Hepatocyte (in vitro differentiated cells): ENCODE measurements at regions not wholly inside any gene's neighbourhood (a gene's known extent, or its start where the extent isn't known, plus 50 kb on each side); places are given as distances from the start of the nearest gene placed in this dataset.
A peak's percentile ranks its signal among the peaks of the same experiment; 100 is the strongest.

Experiments used
- DNase-seq: peaks from one replicate; pipeline ENCODE4 v3.0.0-alpha.2; 2016; ENCODE audit warnings: low spot score
- H2AFZ ChIP-seq: fragments of 200-600 bp; sonication (generic); 2 replicates; pipeline ENCODE4 v1.6.0; 2016; ENCODE audit warnings: antibody characterized with exemption, mild to moderate bottlenecking
- H3K27ac ChIP-seq: fragments of 200-600 bp; sonication (generic); 2 replicates; pipeline ENCODE4 v1.5.1; 2016; ENCODE audit warnings: mild to moderate bottlenecking
- H3K27me3 ChIP-seq: fragments of 200-600 bp; sonication (generic); 2 replicates; pipeline ENCODE4 v1.6.1; 2016
- H3K36me3 ChIP-seq: fragments of 200-600 bp; sonication (generic); replicated peaks from 2 replicates; pipeline ENCODE4 v1.5.1; 2016; ENCODE audit warnings: low read depth; ENCODE audit not compliant: insufficient read depth
- H3K4me1 ChIP-seq: fragments of 200-600 bp; sonication (generic); 2 replicates; pipeline ENCODE4 v1.5.1; 2016; ENCODE audit warnings: mild to moderate bottlenecking, moderate library complexity; ENCODE audit not compliant: insufficient read depth
- H3K4me2 ChIP-seq: fragments of 200-600 bp; sonication (generic); 2 replicates; pipeline ENCODE4 v1.6.0; 2016
- H3K4me3 ChIP-seq: fragments of 200-600 bp; sonication (generic); 2 replicates; pipeline ENCODE4 v1.5.1; 2016; ENCODE audit warnings: mild to moderate bottlenecking
- H3K79me2 ChIP-seq: fragments of 200-600 bp; sonication (generic); 2 replicates; pipeline ENCODE4 v1.6.0; 2017; ENCODE audit warnings: mild to moderate bottlenecking
- H3K9me2 ChIP-seq: fragments of 200-600 bp; sonication (generic); replicated peaks from 2 replicates; pipeline ENCODE4 v1.6.0; 2017; ENCODE audit warnings: mild to moderate bottlenecking; ENCODE audit not compliant: insufficient read depth
- H3K9me3 ChIP-seq: fragments of 200-600 bp; sonication (generic); 2 replicates; pipeline ENCODE4 v1.5.1; 2016; ENCODE audit warnings: low read depth, mild to moderate bottlenecking
- H4K20me1 ChIP-seq: fragments of 200-600 bp; sonication (generic); 2 replicates; pipeline ENCODE4 v1.6.0; 2016; ENCODE audit warnings: mild to moderate bottlenecking; ENCODE audit not compliant: insufficient read depth, poor library complexity, severe bottlenecking
- EZH2 ChIP-seq: fragments of 200-600 bp; sonication (generic); IDR thresholded peaks from 2 replicates; pipeline ENCODE4 v1.6.1; 2016; ENCODE audit warnings: antibody characterized with exemption, mild to moderate bottlenecking, borderline replicate concordance
- EZH2phosphoT487 ChIP-seq: fragments of 200-600 bp; sonication (generic); IDR thresholded peaks from one replicate; pipeline ENCODE4 v1.6.1; 2018; ENCODE audit warnings: antibody characterized with exemption, mild to moderate bottlenecking, low read depth, moderate library complexity; ENCODE audit not compliant: unreplicated experiment, severe bottlenecking
- whole genome bisulfite sequencing: methylation state at CpG from one replicate; pipeline ENCODE4 v1.1.6; 2016; ENCODE audit warnings: low lambda C conversion rate; ENCODE audit errors: missing lambda C conversion rate; 5-methylcytosine and 5-hydroxymethylcytosine counted together
- TF ChIP-seq, protein P1 (sequence below): fragments of 200-600 bp; sonication (generic); IDR thresholded peaks from 2 replicates; pipeline ENCODE4 v1.5.1; 2016; ENCODE audit warnings: antibody characterized with exemption, mild to moderate bottlenecking; ENCODE audit not compliant: poor library complexity

DNA sequence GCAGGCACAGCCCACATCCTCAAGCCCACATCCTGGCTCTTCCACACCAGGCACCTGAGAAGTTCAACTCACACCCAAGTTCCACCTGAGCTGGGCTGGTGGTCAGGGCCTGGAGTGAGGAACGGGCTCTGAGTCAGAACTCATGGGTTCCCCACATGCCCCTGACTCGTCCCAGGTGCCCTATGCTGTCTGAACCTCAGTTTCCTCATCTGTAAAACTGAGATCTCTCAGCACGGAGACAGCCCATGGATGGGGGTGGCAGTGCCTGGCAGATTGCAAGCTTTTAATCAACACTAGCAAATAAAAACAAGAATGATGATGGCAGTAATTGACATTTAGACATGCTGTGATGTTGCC, 307.8 kb downstream of the NDUFA10 start:
- H3K4me3 ChIP-seq, result no peak overlapping the region
- 89% methylated on average over 3 of the region's 3 CpGs for WGBS
- no peak for DNase-seq
- no peaks in the 10 kb centered on the region for H3K27me3 ChIP-seq
- H3K36me3 ChIP-seq, result no peaks in the 10 kb centered on the region
- H3K27ac ChIP-seq, result peak overlapping the region; percentile 61
- H3K4me1 ChIP-seq, result peaks cover 13% of the 10 kb centered on the region
- H3K4me2 ChIP-seq, result no peak overlapping the region
- no peak for TF ChIP-seq EZH2phosphoT487
- TF ChIP-seq, protein P1, sequence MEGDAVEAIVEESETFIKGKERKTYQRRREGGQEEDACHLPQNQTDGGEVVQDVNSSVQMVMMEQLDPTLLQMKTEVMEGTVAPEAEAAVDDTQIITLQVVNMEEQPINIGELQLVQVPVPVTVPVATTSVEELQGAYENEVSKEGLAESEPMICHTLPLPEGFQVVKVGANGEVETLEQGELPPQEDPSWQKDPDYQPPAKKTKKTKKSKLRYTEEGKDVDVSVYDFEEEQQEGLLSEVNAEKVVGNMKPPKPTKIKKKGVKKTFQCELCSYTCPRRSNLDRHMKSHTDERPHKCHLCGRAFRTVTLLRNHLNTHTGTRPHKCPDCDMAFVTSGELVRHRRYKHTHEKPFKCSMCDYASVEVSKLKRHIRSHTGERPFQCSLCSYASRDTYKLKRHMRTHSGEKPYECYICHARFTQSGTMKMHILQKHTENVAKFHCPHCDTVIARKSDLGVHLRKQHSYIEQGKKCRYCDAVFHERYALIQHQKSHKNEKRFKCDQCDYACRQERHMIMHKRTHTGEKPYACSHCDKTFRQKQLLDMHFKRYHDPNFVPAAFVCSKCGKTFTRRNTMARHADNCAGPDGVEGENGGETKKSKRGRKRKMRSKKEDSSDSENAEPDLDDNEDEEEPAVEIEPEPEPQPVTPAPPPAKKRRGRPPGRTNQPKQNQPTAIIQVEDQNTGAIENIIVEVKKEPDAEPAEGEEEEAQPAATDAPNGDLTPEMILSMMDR, result no peak
- no peak for TF ChIP-seq EZH2
- H3K79me2 ChIP-seq, result no peaks in the 10 kb centered on the region
- no peaks in the 10 kb centered on the region for H3K9me3 ChIP-seq
- no peak overlapping the region for H2AFZ ChIP-seq
- no peaks in the 10 kb centered on the region for H3K9me2 ChIP-seq
- H4K20me1 ChIP-seq, result no peaks in the 10 kb centered on the region

- peaks cover 13% of the 10 kb centered on the region for H3K4me1 ChIP-seq
- H3K4me3 ChIP-seq, result no peak overlapping the region
- TF ChIP-seq EZH2phosphoT487 (no peak), EZH2 (no peak)
- TF ChIP-seq, protein P1, result no peak
- no peaks in the 10 kb centered on the region for H3K79me2 ChIP-seq
- H3K36me3 ChIP-seq, result no peaks in the 10 kb centered on the region
- no peaks in the 10 kb centered on the region for H3K27me3 ChIP-seq
- no peak overlapping the region for H3K4me2 ChIP-seq
- 46% methylated on average over 16 of the region's 16 CpGs for WGBS
- peak overlapping the region; percentile 61 for H3K27ac ChIP-seq
- peak; percentile 57 for DNase-seq
- no peaks in the 10 kb centered on the region for H3K9me2 ChIP-seq
- H2AFZ ChIP-seq, result no peak overlapping the region
- H4K20me1 ChIP-seq, result no peaks in the 10 kb centered on the region
- H3K9me3 ChIP-seq, result no peaks in the 10 kb centered on the region
These were observed 308.4 kb downstream of the NDUFA10 start for GRCh38 chr2:239716536-239717318.

DNA sequence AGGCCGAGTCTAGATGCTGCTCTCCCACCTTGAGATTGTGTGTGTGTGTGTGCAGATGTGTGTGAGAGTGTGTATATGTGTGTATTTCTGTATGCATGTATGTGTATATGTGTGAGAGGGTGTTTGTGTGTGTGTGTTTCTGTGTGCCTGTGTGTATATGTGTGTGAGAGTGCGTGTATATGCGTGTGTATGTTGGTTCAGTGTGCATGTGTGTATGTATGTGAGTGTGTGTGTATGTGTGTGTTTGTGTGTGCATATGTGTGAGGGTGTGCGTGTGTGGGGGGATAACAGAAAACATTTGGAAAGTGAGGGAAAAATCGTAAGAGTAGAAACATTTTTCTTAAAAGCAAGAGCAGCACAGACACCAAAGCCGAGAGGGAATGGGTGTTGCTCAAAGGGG, 309.1 kb downstream of the NDUFA10 start:
- H3K4me3 ChIP-seq, result no peak overlapping the region
- peaks cover 13% of the 10 kb centered on the region for H3K4me1 ChIP-seq
- WGBS, result 94% methylated on average over 6 of the region's 6 CpGs
- H2AFZ ChIP-seq, result no peak overlapping the region
- H3K27me3 ChIP-seq, result no peaks in the 10 kb centered on the region
- no peaks in the 10 kb centered on the region for H4K20me1 ChIP-seq
- peak overlapping the region; percentile 10 for H3K27ac ChIP-seq
- DNase-seq, result no peak
- no peaks in the 10 kb centered on the region for H3K79me2 ChIP-seq
- no peak for TF ChIP-seq EZH2
- TF ChIP-seq EZH2phosphoT487, result no peak
- TF ChIP-seq, protein P1, result no peak
- H3K9me3 ChIP-seq, result no peaks in the 10 kb centered on the region
- no peaks in the 10 kb centered on the region for H3K36me3 ChIP-seq
- no peak overlapping the region for H3K4me2 ChIP-seq
- no peaks in the 10 kb centered on the region for H3K9me2 ChIP-seq
